ENCODE measurements at regions not wholly inside any gene's neighbourhood (a gene's known extent, or its start where the extent isn't known, plus 50 kb on each side); places are given as distances from the start of the nearest gene placed in this dataset.

GRCh38 chr20:60863548-60863947 is 388.5 kb upstream of the CDH4 start:
- Histone ChIP-seq H3K79me2 (ENCODE audit: control insufficient read depth, insufficient read depth, low read length, unreplicated experiment) (no peaks in the 10 kb centered on the region), H2AFZ (ENCODE audit: low read length, unreplicated experiment) (no peak overlapping the region), H3K4me3 (ENCODE audit: low read depth, low read length) (no peak overlapping the region), H3K4me1 (ENCODE audit: control insufficient read depth, insufficient read depth, low read length, unreplicated experiment) (no peaks in the 10 kb centered on the region), H3K27me3 (ENCODE audit: insufficient read depth, low read length) (no peaks in the 10 kb centered on the region), H3K27ac (ENCODE audit: low read depth, low read length) (no peak overlapping the region), H3K36me3 (ENCODE audit: insufficient read depth, low read length) (no peaks in the 10 kb centered on the region)

- no peak overlapping the region for H3K4me3 ChIP-seq (ENCODE audit: low read depth, low read length)
- H2AFZ ChIP-seq (ENCODE audit: low read length, unreplicated experiment), result no peak overlapping the region
- H3K36me3 ChIP-seq (ENCODE audit: insufficient read depth, low read length), result no peaks in the 10 kb centered on the region
- no peaks in the 10 kb centered on the region for H3K4me1 ChIP-seq (ENCODE audit: control insufficient read depth, insufficient read depth, low read length, unreplicated experiment)
- H3K27me3 ChIP-seq (ENCODE audit: insufficient read depth, low read length), result no peaks in the 10 kb centered on the region
- no peaks in the 10 kb centered on the region for H3K79me2 ChIP-seq (ENCODE audit: control insufficient read depth, insufficient read depth, low read length, unreplicated experiment)
- no peak overlapping the region for H3K27ac ChIP-seq (ENCODE audit: low read depth, low read length)
These were observed 384.5 kb upstream of the CDH4 start for GRCh38 chr20:60867589-60867988.

GRCh38 chr20:60868316-60868891 is 383.7 kb upstream of the CDH4 start:
- H2AFZ ChIP-seq (ENCODE audit: low read length, unreplicated experiment), result no peak overlapping the region
- H3K36me3 ChIP-seq (ENCODE audit: insufficient read depth, low read length), result no peaks in the 10 kb centered on the region
- H3K27me3 ChIP-seq (ENCODE audit: insufficient read depth, low read length), result no peaks in the 10 kb centered on the region
- H3K4me1 ChIP-seq (ENCODE audit: control insufficient read depth, insufficient read depth, low read length, unreplicated experiment), result no peaks in the 10 kb centered on the region
- H3K4me3 ChIP-seq (ENCODE audit: low read depth, low read length), result no peak overlapping the region
- no peaks in the 10 kb centered on the region for H3K79me2 ChIP-seq (ENCODE audit: control insufficient read depth, insufficient read depth, low read length, unreplicated experiment)
- H3K27ac ChIP-seq (ENCODE audit: low read depth, low read length), result no peak overlapping the region

- Histone ChIP-seq H3K4me3 (ENCODE audit: low read depth, low read length) (no peak overlapping the region), H3K27ac (ENCODE audit: low read depth, low read length) (no peak overlapping the region), H3K79me2 (ENCODE audit: control insufficient read depth, insufficient read depth, low read length, unreplicated experiment) (no peaks in the 10 kb centered on the region), H3K36me3 (ENCODE audit: insufficient read depth, low read length) (no peaks in the 10 kb centered on the region), H2AFZ (ENCODE audit: low read length, unreplicated experiment) (no peak overlapping the region), H3K27me3 (ENCODE audit: insufficient read depth, low read length) (no peaks in the 10 kb centered on the region), H3K4me1 (ENCODE audit: control insufficient read depth, insufficient read depth, low read length, unreplicated experiment) (no peaks in the 10 kb centered on the region)
These were observed 383.0 kb upstream of the CDH4 start for GRCh38 chr20:60869087-60869486.

- no peak overlapping the region for H3K27ac ChIP-seq (ENCODE audit: low read depth, low read length)
- no peak overlapping the region for H3K4me3 ChIP-seq (ENCODE audit: low read depth, low read length)
- no peak overlapping the region for H2AFZ ChIP-seq (ENCODE audit: low read length, unreplicated experiment)
- H3K27me3 ChIP-seq (ENCODE audit: insufficient read depth, low read length), result no peaks in the 10 kb centered on the region
- H3K36me3 ChIP-seq (ENCODE audit: insufficient read depth, low read length), result no peaks in the 10 kb centered on the region
- H3K79me2 ChIP-seq (ENCODE audit: control insufficient read depth, insufficient read depth, low read length, unreplicated experiment), result no peaks in the 10 kb centered on the region
- no peaks in the 10 kb centered on the region for H3K4me1 ChIP-seq (ENCODE audit: control insufficient read depth, insufficient read depth, low read length, unreplicated experiment)
These were observed 382.4 kb upstream of the CDH4 start for GRCh38 chr20:60869625-60870024.

GRCh38 chr20:60870040-60870439 is 382.0 kb upstream of the CDH4 start:
- Histone ChIP-seq H2AFZ (ENCODE audit: low read length, unreplicated experiment) (no peak overlapping the region), H3K27ac (ENCODE audit: low read depth, low read length) (no peak overlapping the region), H3K79me2 (ENCODE audit: control insufficient read depth, insufficient read depth, low read length, unreplicated experiment) (no peaks in the 10 kb centered on the region), H3K4me3 (ENCODE audit: low read depth, low read length) (no peak overlapping the region), H3K36me3 (ENCODE audit: insufficient read depth, low read length) (no peaks in the 10 kb centered on the region), H3K4me1 (ENCODE audit: control insufficient read depth, insufficient read depth, low read length, unreplicated experiment) (no peaks in the 10 kb centered on the region), H3K27me3 (ENCODE audit: insufficient read depth, low read length) (no peaks in the 10 kb centered on the region)

GRCh38 chr20:60872224-60872623 is 379.8 kb upstream of the CDH4 start:
- Histone ChIP-seq H2AFZ (ENCODE audit: low read length, unreplicated experiment) (no peak overlapping the region), H3K79me2 (ENCODE audit: control insufficient read depth, insufficient read depth, low read length, unreplicated experiment) (no peaks in the 10 kb centered on the region), H3K4me3 (ENCODE audit: low read depth, low read length) (no peak overlapping the region), H3K27ac (ENCODE audit: low read depth, low read length) (no peak overlapping the region), H3K27me3 (ENCODE audit: insufficient read depth, low read length) (no peaks in the 10 kb centered on the region), H3K4me1 (ENCODE audit: control insufficient read depth, insufficient read depth, low read length, unreplicated experiment) (no peaks in the 10 kb centered on the region), H3K36me3 (ENCODE audit: insufficient read depth, low read length) (no peaks in the 10 kb centered on the region)

- no peaks in the 10 kb centered on the region for H3K36me3 ChIP-seq (ENCODE audit: insufficient read depth, low read length)
- H3K27me3 ChIP-seq (ENCODE audit: insufficient read depth, low read length), result no peaks in the 10 kb centered on the region
- no peak overlapping the region for H3K27ac ChIP-seq (ENCODE audit: low read depth, low read length)
- no peak overlapping the region for H2AFZ ChIP-seq (ENCODE audit: low read length, unreplicated experiment)
- no peaks in the 10 kb centered on the region for H3K79me2 ChIP-seq (ENCODE audit: control insufficient read depth, insufficient read depth, low read length, unreplicated experiment)
- H3K4me1 ChIP-seq (ENCODE audit: control insufficient read depth, insufficient read depth, low read length, unreplicated experiment), result no peaks in the 10 kb centered on the region
- no peak overlapping the region for H3K4me3 ChIP-seq (ENCODE audit: low read depth, low read length)
These were observed 374.8 kb upstream of the CDH4 start for GRCh38 chr20:60877071-60877857.

GRCh38 chr20:60882836-60883235 is 369.2 kb upstream of the CDH4 start:
- Histone ChIP-seq H3K27me3 (ENCODE audit: insufficient read depth, low read length) (no peaks in the 10 kb centered on the region), H3K4me3 (ENCODE audit: low read depth, low read length) (no peak overlapping the region), H2AFZ (ENCODE audit: low read length, unreplicated experiment) (no peak overlapping the region), H3K79me2 (ENCODE audit: control insufficient read depth, insufficient read depth, low read length, unreplicated experiment) (no peaks in the 10 kb centered on the region), H3K4me1 (ENCODE audit: control insufficient read depth, insufficient read depth, low read length, unreplicated experiment) (no peaks in the 10 kb centered on the region), H3K27ac (ENCODE audit: low read depth, low read length) (no peak overlapping the region), H3K36me3 (ENCODE audit: insufficient read depth, low read length) (no peaks in the 10 kb centered on the region)

- Histone ChIP-seq H3K4me3 (ENCODE audit: low read depth, low read length) (no peak overlapping the region), H3K36me3 (ENCODE audit: insufficient read depth, low read length) (no peaks in the 10 kb centered on the region), H3K79me2 (ENCODE audit: control insufficient read depth, insufficient read depth, low read length, unreplicated experiment) (no peaks in the 10 kb centered on the region), H3K4me1 (ENCODE audit: control insufficient read depth, insufficient read depth, low read length, unreplicated experiment) (no peaks in the 10 kb centered on the region), H2AFZ (ENCODE audit: low read length, unreplicated experiment) (no peak overlapping the region), H3K27me3 (ENCODE audit: insufficient read depth, low read length) (no peaks in the 10 kb centered on the region), H3K27ac (ENCODE audit: low read depth, low read length) (no peak overlapping the region)
These were observed 368.6 kb upstream of the CDH4 start for GRCh38 chr20:60883496-60883895.

- Histone ChIP-seq H3K4me1 (ENCODE audit: control insufficient read depth, insufficient read depth, low read length, unreplicated experiment) (no peaks in the 10 kb centered on the region), H3K4me3 (ENCODE audit: low read depth, low read length) (no peak overlapping the region), H3K27ac (ENCODE audit: low read depth, low read length) (no peak overlapping the region), H3K27me3 (ENCODE audit: insufficient read depth, low read length) (no peaks in the 10 kb centered on the region), H3K79me2 (ENCODE audit: control insufficient read depth, insufficient read depth, low read length, unreplicated experiment) (no peaks in the 10 kb centered on the region), H2AFZ (ENCODE audit: low read length, unreplicated experiment) (no peak overlapping the region), H3K36me3 (ENCODE audit: insufficient read depth, low read length) (no peaks in the 10 kb centered on the region)
These were observed 367.8 kb upstream of the CDH4 start for GRCh38 chr20:60884277-60884676.

Data from ACC112 (cell line).